BJ (cell line): ENCODE measurements at regions not wholly inside any gene's neighbourhood (a gene's known extent, or its start where the extent isn't known, plus 50 kb on each side); places are given as distances from the start of the nearest gene placed in this dataset.

Source experiments
- CTCF ChIA-PET: fragments of 350-600 bp; formaldehyde crosslinking; extraction: SDS; loops from one replicate; lab custom pipeline; 2021; ENCODE audit warnings: antibody characterized with exemption, inconsistent platforms; lab: Yijun Ruan, JAX
- POLR2A ChIA-PET: fragments of 300-600 bp; sonication (Branson Sonifier 250); formaldehyde crosslinking; extraction: SDS; loops from one replicate; lab custom pipeline; 2021; ENCODE audit warnings: antibody characterized with exemption; lab: Charles Lee
- DNase-seq: peaks from one replicate; pipeline ENCODE4 v3.0.0-alpha.2; 2011; ENCODE audit warnings: low read depth
- H3K27me3 ChIP-seq: 2 replicates; pipeline ENCODE4 v1.6.0; 2011; ENCODE audit warnings: low read length; ENCODE audit not compliant: control insufficient read depth, insufficient read depth
- H3K36me3 ChIP-seq: 2 replicates; pipeline ENCODE4 v1.5.1; 2011; ENCODE audit warnings: low read length; ENCODE audit not compliant: control insufficient read depth, insufficient read depth
- H3K4me3 ChIP-seq: 2 replicates; pipeline ENCODE4 v1.5.1; 2011; ENCODE audit warnings: low read depth, mild to moderate bottlenecking, control low read depth, low read length
- TF ChIP-seq, protein P1 (sequence below): IDR thresholded peaks from 2 replicates; pipeline ENCODE4 v1.5.1; 2011; ENCODE audit warnings: low read depth, mild to moderate bottlenecking, control low read depth, inconsistent platforms, low read length, moderate library complexity; ENCODE audit not compliant: insufficient read depth

DNA sequence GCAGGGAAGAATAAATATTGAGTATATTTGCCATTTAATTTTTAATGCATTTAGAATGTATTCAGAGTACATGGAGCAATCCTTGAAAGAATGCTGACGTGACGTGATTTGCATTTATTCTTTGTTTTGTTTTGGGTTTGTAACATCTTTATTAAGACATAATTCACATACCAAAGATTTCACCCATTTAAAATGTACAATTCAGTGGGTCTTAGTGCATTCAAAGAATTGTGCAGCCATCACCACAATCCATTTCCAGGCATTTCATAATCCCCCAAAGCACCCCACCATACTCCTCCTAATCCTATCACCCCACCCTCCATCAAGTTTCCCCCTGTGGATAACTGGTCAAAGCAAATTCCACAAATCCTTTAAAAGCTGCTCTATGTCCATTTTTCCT, 87.4 kb downstream of the FAM9B start:
- Histone ChIP-seq H3K4me3 (no peak overlapping the region), H3K27me3 (no peaks in the 10 kb centered on the region), H3K36me3 (no peaks in the 10 kb centered on the region)
- TF ChIP-seq, protein P1, sequence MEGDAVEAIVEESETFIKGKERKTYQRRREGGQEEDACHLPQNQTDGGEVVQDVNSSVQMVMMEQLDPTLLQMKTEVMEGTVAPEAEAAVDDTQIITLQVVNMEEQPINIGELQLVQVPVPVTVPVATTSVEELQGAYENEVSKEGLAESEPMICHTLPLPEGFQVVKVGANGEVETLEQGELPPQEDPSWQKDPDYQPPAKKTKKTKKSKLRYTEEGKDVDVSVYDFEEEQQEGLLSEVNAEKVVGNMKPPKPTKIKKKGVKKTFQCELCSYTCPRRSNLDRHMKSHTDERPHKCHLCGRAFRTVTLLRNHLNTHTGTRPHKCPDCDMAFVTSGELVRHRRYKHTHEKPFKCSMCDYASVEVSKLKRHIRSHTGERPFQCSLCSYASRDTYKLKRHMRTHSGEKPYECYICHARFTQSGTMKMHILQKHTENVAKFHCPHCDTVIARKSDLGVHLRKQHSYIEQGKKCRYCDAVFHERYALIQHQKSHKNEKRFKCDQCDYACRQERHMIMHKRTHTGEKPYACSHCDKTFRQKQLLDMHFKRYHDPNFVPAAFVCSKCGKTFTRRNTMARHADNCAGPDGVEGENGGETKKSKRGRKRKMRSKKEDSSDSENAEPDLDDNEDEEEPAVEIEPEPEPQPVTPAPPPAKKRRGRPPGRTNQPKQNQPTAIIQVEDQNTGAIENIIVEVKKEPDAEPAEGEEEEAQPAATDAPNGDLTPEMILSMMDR, result no peak
- no peak for DNase-seq
- ChIA-PET POLR2A (no interaction called here), CTCF (no interaction called here)

DNA sequence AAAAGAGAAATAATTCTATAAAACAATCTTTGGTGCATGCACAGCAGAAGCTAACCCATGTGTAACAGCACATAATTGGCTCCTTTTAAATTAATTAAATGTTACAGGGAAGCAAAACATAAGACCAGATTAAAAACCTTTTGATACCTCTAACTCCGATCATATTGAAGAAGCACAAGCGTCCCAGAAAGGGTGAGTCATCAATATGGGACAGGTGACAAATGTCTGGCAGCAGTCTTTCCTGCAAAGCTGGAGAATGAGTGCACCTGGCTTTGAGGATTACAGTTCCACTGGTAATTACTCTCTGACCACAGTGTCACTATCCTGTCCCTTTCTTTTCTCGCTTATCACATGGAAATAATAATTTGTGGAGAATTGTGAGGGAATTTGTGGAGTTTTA, 94.6 kb downstream of the FAM9B start:
- no peak overlapping the region for H3K4me3 ChIP-seq
- no peaks in the 10 kb centered on the region for H3K36me3 ChIP-seq
- TF ChIP-seq, protein P1, result no peak
- CTCF ChIA-PET, result no interaction called here
- POLR2A ChIA-PET, result no interaction called here
- no peaks in the 10 kb centered on the region; the same call in 1 of the 2 replicates for H3K27me3 ChIP-seq
- no peak for DNase-seq

DNA sequence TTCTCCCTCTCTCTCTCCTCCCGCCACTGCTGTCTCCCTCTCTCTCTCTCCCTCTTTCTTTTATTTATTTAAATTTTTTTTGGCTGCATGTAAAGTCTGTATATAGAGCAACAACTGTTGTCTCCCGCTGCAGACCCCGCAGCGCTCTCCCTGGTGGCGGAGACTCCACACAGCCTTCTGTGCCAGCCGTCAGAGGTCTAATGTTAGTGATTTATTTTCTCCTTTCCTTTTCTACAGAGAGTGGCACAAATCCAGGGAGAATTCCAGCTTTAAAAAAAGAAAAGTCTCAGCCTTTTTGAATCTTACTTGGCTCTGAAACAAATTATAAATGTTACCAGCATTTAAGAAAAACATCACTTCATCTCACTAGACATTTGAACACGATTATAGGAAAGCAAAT, 106.2 kb downstream of the FAM9B start:
- CTCF ChIA-PET, result no interaction called here
- no peak for DNase-seq

DNA sequence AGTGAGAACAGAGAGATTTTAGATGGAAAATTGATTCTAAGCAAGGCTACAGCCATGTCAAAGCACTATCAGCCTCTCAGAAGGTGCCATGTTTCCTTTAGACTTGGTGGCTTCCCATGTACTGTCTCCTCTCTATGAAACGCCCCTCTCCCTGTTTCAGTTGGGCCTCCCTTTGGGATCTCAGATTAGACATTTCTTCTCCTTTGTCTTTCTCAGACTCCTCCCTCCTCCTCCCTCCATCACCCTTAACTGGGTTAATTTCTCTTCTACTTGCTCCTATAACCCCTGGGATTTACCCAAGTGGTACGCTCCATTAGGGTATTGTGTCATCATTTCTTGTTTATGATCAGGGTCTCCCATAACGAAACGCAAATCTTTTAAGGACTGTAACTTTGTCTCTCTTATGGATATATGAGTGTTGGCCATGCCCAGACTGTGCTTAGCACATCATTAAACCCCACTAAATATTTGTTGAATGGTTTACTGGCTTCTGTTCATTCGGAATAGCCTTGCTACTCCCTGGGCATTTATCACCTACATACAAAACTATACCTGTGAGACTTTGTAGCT, 106.8 kb downstream of the FAM9B start:
- ChIA-PET POLR2A (no interaction called here), CTCF (no interaction called here)
- no peaks in the 10 kb centered on the region for H3K36me3 ChIP-seq
- no peak overlapping the region for H3K4me3 ChIP-seq
- DNase-seq, result no peak
- no peaks in the 10 kb centered on the region for H3K27me3 ChIP-seq
- TF ChIP-seq, protein P1, result no peak

More for the DNA sequence above, 106.2 kb downstream of the FAM9B start:
- TF ChIP-seq, protein P1, result no peak
- H3K4me3 ChIP-seq, result no peak overlapping the region
- no peaks in the 10 kb centered on the region for H3K36me3 ChIP-seq
- POLR2A ChIA-PET, result no interaction called here
- H3K27me3 ChIP-seq, result no peaks in the 10 kb centered on the region

DNA sequence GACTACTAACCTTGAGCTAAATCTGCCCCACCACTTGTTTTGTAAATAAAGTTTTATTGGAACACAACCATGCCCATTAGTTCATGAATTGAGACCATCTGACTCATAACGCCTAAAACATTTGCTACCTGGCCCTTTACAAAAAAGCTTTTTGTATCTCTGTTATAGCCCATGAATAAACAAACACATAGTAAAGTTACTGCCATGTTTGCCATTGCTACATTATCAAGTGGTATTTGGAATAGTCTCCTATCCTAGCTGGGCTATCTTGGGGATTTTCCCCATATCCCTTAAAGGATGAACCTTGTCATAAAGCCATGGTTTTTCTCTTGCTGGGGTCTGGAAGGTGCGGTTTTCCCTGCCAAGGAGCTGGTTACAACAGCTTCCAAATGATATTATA, 112.3 kb downstream of the FAM9B start:
- no peaks in the 10 kb centered on the region for H3K36me3 ChIP-seq
- H3K4me3 ChIP-seq, result no peak overlapping the region
- ChIA-PET CTCF (no interaction called here), POLR2A (no interaction called here)
- H3K27me3 ChIP-seq, result no peaks in the 10 kb centered on the region
- TF ChIP-seq, protein P1, result no peak
- DNase-seq, result no peak
